ENCODE measurements at regions not wholly inside any gene's neighbourhood (a gene's known extent, or its start where the extent isn't known, plus 50 kb on each side); places are given as distances from the start of the nearest gene placed in this dataset.

DNA sequence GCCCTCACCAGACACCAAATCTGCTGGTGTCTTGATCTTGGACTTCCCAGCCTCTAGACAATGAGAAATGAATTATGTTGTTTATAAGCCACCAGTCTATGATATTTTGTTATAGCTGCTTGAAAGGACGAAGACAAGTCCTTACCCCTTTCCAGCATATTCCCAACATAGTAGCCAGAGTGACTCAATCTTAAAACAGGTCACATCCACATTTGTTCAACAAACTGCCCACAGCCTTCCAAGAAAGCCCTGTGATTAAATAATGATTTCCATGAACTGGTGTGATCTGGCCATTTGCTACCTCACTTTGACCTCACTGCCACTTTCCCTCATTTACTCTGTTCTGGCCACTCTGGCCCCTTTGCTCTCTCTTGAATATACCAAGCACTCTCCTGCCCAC, 193.7 kb upstream of the CFAP20DC start:
- TF ChIP-seq, protein P1, sequence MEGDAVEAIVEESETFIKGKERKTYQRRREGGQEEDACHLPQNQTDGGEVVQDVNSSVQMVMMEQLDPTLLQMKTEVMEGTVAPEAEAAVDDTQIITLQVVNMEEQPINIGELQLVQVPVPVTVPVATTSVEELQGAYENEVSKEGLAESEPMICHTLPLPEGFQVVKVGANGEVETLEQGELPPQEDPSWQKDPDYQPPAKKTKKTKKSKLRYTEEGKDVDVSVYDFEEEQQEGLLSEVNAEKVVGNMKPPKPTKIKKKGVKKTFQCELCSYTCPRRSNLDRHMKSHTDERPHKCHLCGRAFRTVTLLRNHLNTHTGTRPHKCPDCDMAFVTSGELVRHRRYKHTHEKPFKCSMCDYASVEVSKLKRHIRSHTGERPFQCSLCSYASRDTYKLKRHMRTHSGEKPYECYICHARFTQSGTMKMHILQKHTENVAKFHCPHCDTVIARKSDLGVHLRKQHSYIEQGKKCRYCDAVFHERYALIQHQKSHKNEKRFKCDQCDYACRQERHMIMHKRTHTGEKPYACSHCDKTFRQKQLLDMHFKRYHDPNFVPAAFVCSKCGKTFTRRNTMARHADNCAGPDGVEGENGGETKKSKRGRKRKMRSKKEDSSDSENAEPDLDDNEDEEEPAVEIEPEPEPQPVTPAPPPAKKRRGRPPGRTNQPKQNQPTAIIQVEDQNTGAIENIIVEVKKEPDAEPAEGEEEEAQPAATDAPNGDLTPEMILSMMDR (IDR thresholded peaks at IDR 0.05): no peak
- TF ChIP-seq POLR2AphosphoS5 (IDR thresholded peaks at IDR 0.05) (no peak), POLR2A (IDR thresholded peaks at IDR 0.05) (no peak)
